Endothelial cell of umbilical vein (primary cell): ENCODE measurements at regions not wholly inside any gene's neighbourhood (a gene's known extent, or its start where the extent isn't known, plus 50 kb on each side); places are given as distances from the start of the nearest gene placed in this dataset.

ENCODE experiments used
- BruUV-seq: library from RNA; stranded (reverse); fragments of 400-500 nt; replicated peaks from 2 replicates; lab custom pipeline; 2021; lab: Mats Ljungman, UMichigan
- CTCF ChIA-PET: fragments of 300-600, 350-600 bp; sonication (Branson Sonifier 250); formaldehyde crosslinking; loops from one replicate; lab custom pipeline; 2021; ENCODE audit warnings: antibody characterized with exemption, inconsistent platforms; lab: Charles Lee
- POLR2A ChIA-PET: fragments of 300-600, 350-600 bp; sonication (Branson Sonifier 250); formaldehyde crosslinking; loops from one replicate; lab custom pipeline; 2021; ENCODE audit warnings: antibody characterized with exemption, inconsistent platforms; lab: Charles Lee
- DNase-seq: peaks from one replicate; pipeline ENCODE4 v3.0.0-alpha.2; 2011; ENCODE audit warnings: low read depth, low spot score
- FAIRE-seq: peaks from 2 replicates; lab custom pipeline; 2011; peaks lifted over from hg19 to GRCh38; lab: Jason Lieb, UNC
- H2AFZ ChIP-seq: 2 replicates; pipeline ENCODE4 v1.6.0; 2012; ENCODE audit warnings: low read depth, low read length, control low read depth, inconsistent platforms
- H3K27ac ChIP-seq: 2 replicates; pipeline ENCODE4 v1.5.1; 2011; ENCODE audit warnings: low read depth, mild to moderate bottlenecking, control low read depth, low read length, moderate library complexity; ENCODE audit not compliant: insufficient read depth
- H3K27me3 ChIP-seq, 2 experiments: 2 replicates each; pipeline versions ENCODE4 v1.6.0 to v1.6.1; 2011; ENCODE audit warnings: low read length in 2 of 2, mixed read lengths in 1 of 2; ENCODE audit not compliant: control insufficient read depth in 2 of 2, insufficient read depth in 2 of 2
- H3K36me3 ChIP-seq, 2 experiments: 2 replicates in 1 of 2; 3 replicates in 1 of 2; pipeline ENCODE4 v1.5.1; 2011; ENCODE audit warnings: low read length in 2 of 2, mild to moderate bottlenecking in 1 of 2, moderate library complexity in 1 of 2; ENCODE audit not compliant: control insufficient read depth in 2 of 2, insufficient read depth in 2 of 2; ENCODE audit errors: extremely low read depth in 1 of 2
- H3K4me1 ChIP-seq: 3 replicates; pipeline ENCODE4 v1.5.1; 2011; ENCODE audit warnings: mild to moderate bottlenecking, low read length; ENCODE audit not compliant: control insufficient read depth, insufficient read depth; ENCODE audit errors: extremely low read depth
- H3K4me2 ChIP-seq: 2 replicates; pipeline ENCODE4 v1.6.1; 2011; ENCODE audit warnings: low read length, control low read depth, mixed read lengths; ENCODE audit not compliant: insufficient read depth
- H3K4me3 ChIP-seq, 3 experiments: fragments of 200-600 bp in 1 of 3; sonication (generic), shearing (Covaris generic) in 1 of 3; replicated peaks in 1 of 3; 2 replicates each; pipeline ENCODE4 v1.5.1; 2011 to 2016; ENCODE audit warnings: control low read depth in 3 of 3, low read length in 3 of 3, mild to moderate bottlenecking in 2 of 3, inconsistent platforms in 1 of 3, low read depth in 1 of 3, moderate library complexity in 1 of 3; ENCODE audit not compliant: insufficient read depth in 1 of 3
- H3K79me2 ChIP-seq: 2 replicates; pipeline ENCODE4 v1.6.0; 2012; ENCODE audit warnings: low read length, inconsistent platforms; ENCODE audit not compliant: control insufficient read depth, insufficient read depth
- H3K9ac ChIP-seq: replicated peaks from 2 replicates; pipeline ENCODE3; 2011; ENCODE audit warnings: low read length, control low read depth; ENCODE audit not compliant: insufficient read depth; ENCODE audit errors: extremely low read depth
- H3K9me1 ChIP-seq: replicated peaks from 3 replicates; pipeline ENCODE4 v1.6.0; 2011; ENCODE audit warnings: mild to moderate bottlenecking, low read length; ENCODE audit not compliant: control insufficient read depth, insufficient read depth; ENCODE audit errors: extremely low read depth
- H3K9me3 ChIP-seq: replicated peaks from 2 replicates; pipeline ENCODE4 v1.5.1; 2012; ENCODE audit warnings: low read length, inconsistent platforms; ENCODE audit not compliant: control insufficient read depth, insufficient read depth
- H4K20me1 ChIP-seq: replicated peaks from 2 replicates; pipeline ENCODE3; 2011; ENCODE audit warnings: mild to moderate bottlenecking, low read length; ENCODE audit not compliant: control insufficient read depth, insufficient read depth; ENCODE audit errors: extremely low read depth
- FOS ChIP-seq: IDR thresholded peaks from 2 replicates; pipeline ENCODE4 v1.6.1; 2011; ENCODE audit warnings: mild to moderate bottlenecking, low read length, moderate library complexity, borderline replicate concordance; ENCODE audit not compliant: insufficient read depth
- JUN ChIP-seq: IDR thresholded peaks from 2 replicates; pipeline ENCODE4 v1.6.1; 2011; ENCODE audit warnings: borderline replicate concordance, low read depth; ENCODE audit not compliant: insufficient read length, insufficient read depth
- MYC ChIP-seq: IDR thresholded peaks from one replicate; pipeline ENCODE4 v1.6.1; 2011; ENCODE audit warnings: mild to moderate bottlenecking, low read depth, low read length
- POLR2A ChIP-seq: IDR thresholded peaks from 2 replicates; pipeline ENCODE4 v1.6.1; 2012; ENCODE audit warnings: low read depth, mild to moderate bottlenecking, control low read depth, low read length
- POLR2AphosphoS5 ChIP-seq: IDR thresholded peaks from 2 replicates; pipeline ENCODE4 v1.6.1; 2012; ENCODE audit warnings: low read depth, mild to moderate bottlenecking, control low read depth, low read length, moderate library complexity; ENCODE audit not compliant: insufficient read depth
- dilution Hi-C: fragments of 300-500 bp; cut with MboI; formaldehyde crosslinking; loops from one replicate; pipeline ENCODE4 v1.15.0; 2019; ENCODE audit warnings: low sequenced_read_pairs; ENCODE audit not compliant: extremely low pct_ligation_motif_present
- intact Hi-C: fragments of 100-400 bp; cut with micrococcal nuclease; formaldehyde crosslinking; loops from one replicate; pipeline ENCODE4 v1.10.0; 2022
- TF ChIP-seq, protein P1 (sequence below): IDR thresholded peaks from 2 replicates; pipeline ENCODE4 v1.6.1; 2011; ENCODE audit not compliant: insufficient read depth, insufficient read length
- TF ChIP-seq, protein P2 (sequence below), 2 donors: IDR thresholded peaks; 1 replicate in 1 of 2; 2 replicates in 1 of 2; pipeline ENCODE4 v1.5.1; 2011; ENCODE audit warnings: low read length in 2 of 2, mild to moderate bottlenecking in 2 of 2, moderate library complexity in 2 of 2, control low read depth in 1 of 2, inconsistent platforms in 1 of 2, low read depth in 1 of 2; ENCODE audit not compliant: insufficient read depth in 1 of 2; ENCODE audit errors: extremely low read depth in 1 of 2

DNA sequence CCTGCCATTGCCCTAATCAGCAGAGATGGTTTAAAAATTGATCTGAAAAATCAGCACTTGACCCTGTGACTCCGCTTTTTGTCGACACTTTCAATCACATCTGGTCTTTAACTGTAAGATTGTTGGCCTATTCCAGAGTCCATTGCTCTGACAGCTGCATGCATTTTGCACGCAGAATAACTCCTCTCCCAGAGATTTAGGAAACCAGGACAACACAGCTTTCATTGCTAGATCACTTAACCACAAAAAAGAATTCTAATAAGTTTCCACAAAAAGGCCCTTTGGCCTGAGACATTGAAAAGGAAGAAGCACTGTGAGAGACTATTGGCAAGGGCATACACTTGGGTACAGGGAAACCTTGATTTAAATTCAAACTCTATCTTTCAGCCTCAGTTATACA lies 373.1 kb downstream of the TGFB2 start:
- Histone ChIP-seq H3K36me3 (no peaks in the 10 kb centered on the region), H3K79me2 (no peaks in the 10 kb centered on the region), H3K9me3 (no peaks in the 10 kb centered on the region), H2AFZ (no peak overlapping the region), H3K9me1 (no peaks in the 10 kb centered on the region), H3K4me2 (no peak overlapping the region), H3K27me3 (no peaks in the 10 kb centered on the region), H4K20me1 (no peaks in the 10 kb centered on the region), H3K27ac (no peak overlapping the region), H3K9ac (no peak overlapping the region), H3K4me1 (peaks cover 12% of the 10 kb centered on the region), H3K4me3 (no peak overlapping the region)
- TF ChIP-seq MYC (no peak), JUN (no peak), POLR2A (no peak), FOS (no peak)
- TF ChIP-seq, protein P1, sequence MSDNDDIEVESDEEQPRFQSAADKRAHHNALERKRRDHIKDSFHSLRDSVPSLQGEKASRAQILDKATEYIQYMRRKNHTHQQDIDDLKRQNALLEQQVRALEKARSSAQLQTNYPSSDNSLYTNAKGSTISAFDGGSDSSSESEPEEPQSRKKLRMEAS: no peak
- POLR2A ChIA-PET: no interaction called here
- FAIRE-seq (no peak), DNase-seq (no peak)
- intact Hi-C loops: no loop called here
- BruUV-seq: no TSS peak
- dilution Hi-C loops: no loop called here
- CTCF ChIA-PET: interaction anchor here (1.9 kb wide), 1 partner anchor 349 kb away, joined by 5 read pairs; no protein-coding TSS in a partner anchor

DNA sequence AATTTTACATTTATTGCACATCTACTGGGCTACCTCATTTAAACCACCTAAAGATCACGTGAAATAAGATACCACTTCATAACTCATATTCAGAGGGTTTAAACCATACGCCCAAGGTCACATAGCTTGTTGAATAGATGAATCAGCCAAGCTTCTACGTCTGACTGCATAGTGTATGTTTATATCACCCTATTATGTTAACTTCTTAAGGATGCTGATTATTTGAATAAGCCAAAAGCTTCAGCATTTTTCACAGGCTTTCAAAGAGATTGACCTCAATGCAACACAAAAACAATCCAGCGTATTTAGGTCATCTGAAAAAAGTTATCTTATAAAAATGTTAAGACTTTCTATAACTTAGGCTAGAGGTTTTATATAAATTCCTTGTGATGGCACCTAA lies 373.8 kb downstream of the TGFB2 start:
- Histone ChIP-seq H2AFZ (no peak overlapping the region), H4K20me1 (no peaks in the 10 kb centered on the region), H3K36me3 (no peaks in the 10 kb centered on the region), H3K4me3 (no peak overlapping the region), H3K79me2 (no peaks in the 10 kb centered on the region), H3K27ac (no peak overlapping the region), H3K4me1 (peaks cover 12% of the 10 kb centered on the region), H3K9me1 (no peaks in the 10 kb centered on the region), H3K27me3 (no peaks in the 10 kb centered on the region), H3K4me2 (no peak overlapping the region), H3K9me3 (no peaks in the 10 kb centered on the region), H3K9ac (no peak overlapping the region)
- peak; percentile 23 for DNase-seq
- ChIA-PET CTCF (interaction anchor here (1.2 kb wide), 1 partner anchor 277 kb away, joined by 3 read pairs; no protein-coding TSS in a partner anchor), POLR2A (no interaction called here)
- TF ChIP-seq, protein P2, sequence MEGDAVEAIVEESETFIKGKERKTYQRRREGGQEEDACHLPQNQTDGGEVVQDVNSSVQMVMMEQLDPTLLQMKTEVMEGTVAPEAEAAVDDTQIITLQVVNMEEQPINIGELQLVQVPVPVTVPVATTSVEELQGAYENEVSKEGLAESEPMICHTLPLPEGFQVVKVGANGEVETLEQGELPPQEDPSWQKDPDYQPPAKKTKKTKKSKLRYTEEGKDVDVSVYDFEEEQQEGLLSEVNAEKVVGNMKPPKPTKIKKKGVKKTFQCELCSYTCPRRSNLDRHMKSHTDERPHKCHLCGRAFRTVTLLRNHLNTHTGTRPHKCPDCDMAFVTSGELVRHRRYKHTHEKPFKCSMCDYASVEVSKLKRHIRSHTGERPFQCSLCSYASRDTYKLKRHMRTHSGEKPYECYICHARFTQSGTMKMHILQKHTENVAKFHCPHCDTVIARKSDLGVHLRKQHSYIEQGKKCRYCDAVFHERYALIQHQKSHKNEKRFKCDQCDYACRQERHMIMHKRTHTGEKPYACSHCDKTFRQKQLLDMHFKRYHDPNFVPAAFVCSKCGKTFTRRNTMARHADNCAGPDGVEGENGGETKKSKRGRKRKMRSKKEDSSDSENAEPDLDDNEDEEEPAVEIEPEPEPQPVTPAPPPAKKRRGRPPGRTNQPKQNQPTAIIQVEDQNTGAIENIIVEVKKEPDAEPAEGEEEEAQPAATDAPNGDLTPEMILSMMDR (IDR thresholded peaks at IDR 0.05; ENCODE audit: extremely low read depth in 1 of 2, insufficient read depth in 1 of 2, low read depth in 1 of 2, low read length in 2 of 2): no peak
- TF ChIP-seq POLR2AphosphoS5: no peak
- no peak for FAIRE-seq
- no TSS peak for BruUV-seq
- dilution Hi-C loops: no loop called here
- intact Hi-C loops: no loop called here
